Activated CD4-positive, alpha-beta memory T cell treated with anti-CD3 and anti-CD28 coated beads, Interleukin-2, amount 10 ng/mL, durations not matched to agents 7 days and 5 days (primary cell): ENCODE measurements at regions not wholly inside any gene's neighbourhood (a gene's known extent, or its start where the extent isn't known, plus 50 kb on each side); places are given as distances from the start of the nearest gene placed in this dataset.

Source experiments
- CTCF ChIA-PET: fragments of 350-600 bp; sonication (Branson Sonifier 250); formaldehyde crosslinking; loops from one replicate; lab custom pipeline; 2021; ENCODE audit warnings: antibody characterized with exemption, inconsistent platforms; lab: Charles Lee
- POLR2A ChIA-PET: fragments of 350-600 bp; sonication (Branson Sonifier 250); formaldehyde crosslinking; loops from one replicate; lab custom pipeline; 2021; ENCODE audit warnings: antibody characterized with exemption; lab: Charles Lee
- DNase-seq: peaks from one replicate; pipeline ENCODE4 v3.0.0-alpha.2; 2020
- H3K27ac Mint-ChIP-seq: one replicate; pipeline ENCODE4 v1.8.0; 2021; ENCODE audit warnings: mild to moderate bottlenecking, mixed read lengths
- H3K27me3 Mint-ChIP-seq: one replicate; pipeline ENCODE4 v1.8.0; 2021; ENCODE audit warnings: mixed read lengths
- H3K36me3 Mint-ChIP-seq: one replicate; pipeline ENCODE4 v1.8.0; 2021; ENCODE audit warnings: low read depth, mixed read lengths
- H3K4me1 Mint-ChIP-seq: one replicate; pipeline ENCODE4 v1.8.0; 2021; ENCODE audit warnings: mixed read lengths
- H3K4me3 Mint-ChIP-seq: one replicate; pipeline ENCODE4 v1.8.0; 2021; ENCODE audit warnings: mild to moderate bottlenecking, mixed read lengths
- H3K9me3 Mint-ChIP-seq: one replicate; pipeline ENCODE4 v1.8.0; 2021; ENCODE audit warnings: mixed read lengths

DNA sequence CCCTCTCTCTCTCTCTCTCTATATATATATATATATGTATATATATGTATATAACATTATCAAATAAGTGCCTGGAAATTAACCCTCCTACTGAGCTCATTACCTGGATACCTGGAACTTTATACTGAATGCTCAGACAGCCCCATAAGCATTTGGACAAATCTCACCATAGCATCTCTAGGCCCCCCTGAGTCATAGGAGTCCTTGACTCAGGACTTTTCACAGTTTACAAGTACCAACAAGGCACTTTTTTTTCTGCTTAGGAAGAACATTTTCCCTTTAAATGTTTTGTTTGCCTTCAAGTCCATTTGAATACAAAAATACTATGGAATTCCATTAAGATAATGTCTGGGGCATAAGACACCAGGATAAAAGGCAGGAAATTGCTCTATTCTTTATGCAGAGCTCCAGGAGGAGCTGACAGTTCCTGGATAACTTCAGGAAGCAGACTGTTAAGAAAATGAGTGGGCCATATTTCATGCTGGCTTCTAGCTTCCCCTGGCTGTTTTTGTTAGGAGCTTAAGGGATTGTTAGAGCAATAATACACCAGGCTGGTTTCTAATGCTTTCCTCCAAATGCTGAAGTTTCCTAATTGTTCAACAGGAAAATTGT lies 171.7 kb upstream of the ASIC2 start:
- Mint-ChIP-seq H3K9me3 (no peaks in the 10 kb centered on the region), H3K27ac (no peak overlapping the region), H3K36me3 (no peaks in the 10 kb centered on the region), H3K4me1 (no peaks in the 10 kb centered on the region), H3K27me3 (no peaks in the 10 kb centered on the region), H3K4me3 (no peak overlapping the region)
- POLR2A ChIA-PET = no interaction called here
- CTCF ChIA-PET = no interaction called here
- no peak for DNase-seq

DNA sequence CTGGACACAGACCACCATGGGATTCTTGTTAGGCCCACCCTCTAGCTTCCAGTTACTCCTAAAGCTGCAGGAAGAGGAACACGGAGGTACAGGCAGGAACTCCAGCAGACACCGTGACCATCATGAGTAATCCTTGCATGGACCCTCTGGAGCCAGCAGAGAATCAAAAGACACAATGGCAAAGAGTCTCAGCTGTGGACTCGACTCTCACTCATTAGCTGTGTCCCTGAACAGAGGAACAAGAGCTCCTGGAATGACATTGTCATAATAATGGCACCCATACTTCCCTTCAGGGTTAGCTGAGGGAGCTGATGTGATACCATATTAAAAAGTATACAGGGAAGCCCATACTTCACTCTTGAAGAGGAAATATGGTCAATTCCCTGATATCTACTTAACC lies 176.3 kb upstream of the ASIC2 start:
- Mint-ChIP-seq H3K27me3 (no peaks in the 10 kb centered on the region), H3K4me1 (no peaks in the 10 kb centered on the region), H3K4me3 (no peak overlapping the region), H3K9me3 (no peaks in the 10 kb centered on the region), H3K27ac (no peak overlapping the region), H3K36me3 (no peaks in the 10 kb centered on the region)
- CTCF ChIA-PET = no interaction called here
- POLR2A ChIA-PET = no interaction called here
- DNase-seq = no peak

DNA sequence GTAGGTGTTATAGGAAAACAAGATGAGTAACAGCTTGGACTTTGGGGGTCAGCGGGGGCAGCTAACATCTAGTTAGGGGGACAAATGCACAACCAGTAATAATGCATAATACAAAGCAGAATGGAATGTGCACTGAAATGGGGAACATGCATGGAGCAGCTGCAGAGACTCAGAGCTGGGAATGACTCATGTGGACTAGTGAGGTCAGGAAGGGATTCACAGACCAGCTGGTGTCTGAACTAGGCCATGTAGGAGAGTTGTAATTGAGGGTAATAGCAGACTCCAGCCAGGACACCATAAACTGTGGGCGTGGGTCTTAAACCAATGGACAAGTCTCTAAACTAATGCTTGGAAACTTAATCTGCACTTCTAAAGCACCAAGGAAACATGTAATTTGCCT lies 176.8 kb upstream of the ASIC2 start:
- Mint-ChIP-seq H3K4me1 (no peaks in the 10 kb centered on the region), H3K36me3 (no peaks in the 10 kb centered on the region), H3K9me3 (no peaks in the 10 kb centered on the region), H3K27ac (no peak overlapping the region), H3K27me3 (no peaks in the 10 kb centered on the region), H3K4me3 (no peak overlapping the region)
- CTCF ChIA-PET = no interaction called here
- no peak for DNase-seq
- POLR2A ChIA-PET = no interaction called here

DNA sequence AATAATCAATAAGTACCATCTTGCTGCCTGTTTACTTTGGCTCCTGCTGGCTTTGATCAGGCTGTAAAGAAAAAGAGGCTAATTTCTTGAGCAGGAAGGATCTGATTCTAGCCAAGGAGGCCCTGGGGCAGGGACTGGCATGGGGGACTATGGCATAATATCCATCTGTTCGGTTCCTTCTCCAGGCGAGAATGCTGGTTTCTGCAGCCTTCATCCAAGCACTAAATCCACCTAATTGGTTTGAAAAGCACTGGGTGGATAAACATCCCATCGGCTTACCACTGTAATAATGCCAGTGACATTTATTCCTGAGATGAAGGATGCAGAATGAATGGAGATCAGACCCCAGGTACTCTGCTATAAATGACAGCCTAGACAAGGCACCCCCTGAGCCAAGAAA lies 180.0 kb upstream of the ASIC2 start:
- Mint-ChIP-seq H3K9me3 (no peaks in the 10 kb centered on the region), H3K27me3 (no peaks in the 10 kb centered on the region), H3K4me3 (no peak overlapping the region), H3K4me1 (no peaks in the 10 kb centered on the region), H3K36me3 (no peaks in the 10 kb centered on the region), H3K27ac (no peak overlapping the region)
- ChIA-PET CTCF (no interaction called here), POLR2A (no interaction called here)
- DNase-seq = no peak

DNA sequence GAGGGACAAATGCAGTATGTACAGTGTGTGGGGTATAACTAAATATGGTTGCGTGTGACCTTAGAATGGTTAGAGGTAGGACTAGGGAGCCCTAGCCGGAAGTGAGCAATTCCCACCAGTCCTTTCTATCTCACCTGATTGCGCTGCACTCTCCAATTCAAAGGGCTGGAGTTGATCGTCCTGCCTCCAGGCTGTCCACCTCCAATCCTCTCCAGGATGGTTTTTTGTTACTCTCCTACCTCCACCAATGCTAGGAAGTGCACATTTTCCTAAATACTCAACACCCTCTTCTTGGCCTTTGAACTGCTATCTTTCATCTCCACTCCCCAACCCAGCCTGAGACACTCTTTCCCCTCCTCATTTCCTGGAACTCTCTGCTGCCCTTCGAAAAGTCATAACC lies 181.7 kb upstream of the ASIC2 start:
- POLR2A ChIA-PET = no interaction called here
- Mint-ChIP-seq H3K27me3 (no peaks in the 10 kb centered on the region), H3K4me1 (no peaks in the 10 kb centered on the region), H3K36me3 (no peaks in the 10 kb centered on the region), H3K9me3 (no peaks in the 10 kb centered on the region), H3K27ac (no peak overlapping the region), H3K4me3 (no peak overlapping the region)
- no peak for DNase-seq
- CTCF ChIA-PET = no interaction called here

DNA sequence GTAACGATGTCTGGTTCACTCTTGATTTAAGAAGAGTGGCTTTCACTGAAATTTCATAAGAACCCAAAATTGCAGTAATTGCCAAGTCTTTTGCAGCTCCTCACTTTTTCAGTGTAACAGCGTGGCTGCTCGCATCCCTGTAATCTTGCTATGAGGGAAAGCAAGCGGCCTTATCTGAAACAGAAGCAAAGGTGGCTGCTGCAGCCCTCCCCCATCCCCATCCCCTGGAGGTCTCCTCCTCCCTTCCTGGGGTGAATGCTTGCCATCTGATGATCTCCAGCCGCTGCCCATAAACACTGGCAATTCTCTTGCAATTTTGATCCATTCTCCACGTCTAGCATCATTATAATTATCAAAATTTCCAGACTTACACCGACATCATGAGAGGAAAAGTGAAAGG lies 182.5 kb upstream of the ASIC2 start:
- POLR2A ChIA-PET = no interaction called here
- no peak overlapping the region for H3K27ac Mint-ChIP-seq
- no peak for DNase-seq
- H3K4me1 Mint-ChIP-seq = no peaks in the 10 kb centered on the region
- no peaks in the 10 kb centered on the region for H3K9me3 Mint-ChIP-seq
- no peaks in the 10 kb centered on the region for H3K36me3 Mint-ChIP-seq
- no peak overlapping the region for H3K4me3 Mint-ChIP-seq
- CTCF ChIA-PET = no interaction called here
- H3K27me3 Mint-ChIP-seq = no peaks in the 10 kb centered on the region

DNA sequence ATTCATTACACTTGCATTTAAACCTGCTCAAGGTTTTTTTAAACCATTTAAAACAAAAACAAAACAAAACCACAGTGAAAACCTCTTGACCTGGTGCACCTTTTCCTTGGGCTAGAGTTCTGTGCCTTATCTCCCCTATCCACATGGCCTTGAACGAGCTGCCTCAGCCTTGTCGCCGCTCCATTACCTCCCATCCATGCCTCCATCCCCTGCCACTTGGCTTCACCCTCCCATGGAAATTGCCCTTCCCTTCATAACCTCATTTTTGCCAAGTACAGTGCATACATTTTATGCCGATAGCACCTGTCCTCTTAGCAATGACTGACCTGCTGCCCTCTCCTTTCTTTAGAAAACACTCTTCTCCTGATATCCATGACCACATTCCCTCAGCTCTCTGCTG lies 188.6 kb upstream of the ASIC2 start:
- H3K36me3 Mint-ChIP-seq = no peaks in the 10 kb centered on the region
- H3K9me3 Mint-ChIP-seq = no peaks in the 10 kb centered on the region
- DNase-seq = no peak
- no peak overlapping the region for H3K27ac Mint-ChIP-seq
- H3K4me1 Mint-ChIP-seq = no peaks in the 10 kb centered on the region
- CTCF ChIA-PET = no interaction called here
- no peaks in the 10 kb centered on the region for H3K27me3 Mint-ChIP-seq
- no peak overlapping the region for H3K4me3 Mint-ChIP-seq
- POLR2A ChIA-PET = no interaction called here

DNA sequence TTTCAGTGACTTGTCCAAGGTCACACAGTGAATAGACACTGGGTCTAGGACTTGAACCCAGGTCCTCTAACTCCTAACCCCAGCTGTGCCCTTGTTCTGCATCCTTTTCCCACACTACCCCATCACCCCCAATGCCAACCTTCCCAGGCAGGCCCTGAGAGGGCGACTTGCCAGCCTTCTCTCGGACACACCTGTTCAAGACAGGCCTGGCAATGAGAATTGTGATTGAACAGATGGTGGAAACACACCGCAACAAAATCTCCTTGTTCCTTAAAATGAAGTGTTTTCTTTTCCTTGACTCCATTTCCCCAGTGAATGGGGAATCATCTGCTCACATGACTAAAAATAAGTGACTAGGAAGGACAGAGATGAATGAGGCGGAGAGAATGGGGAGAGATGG lies 189.5 kb upstream of the ASIC2 start:
- Mint-ChIP-seq H3K36me3 (no peaks in the 10 kb centered on the region), H3K9me3 (no peaks in the 10 kb centered on the region), H3K4me1 (no peaks in the 10 kb centered on the region), H3K27ac (no peak overlapping the region), H3K4me3 (no peak overlapping the region), H3K27me3 (no peaks in the 10 kb centered on the region)
- ChIA-PET CTCF (no interaction called here), POLR2A (no interaction called here)
- no peak for DNase-seq

DNA sequence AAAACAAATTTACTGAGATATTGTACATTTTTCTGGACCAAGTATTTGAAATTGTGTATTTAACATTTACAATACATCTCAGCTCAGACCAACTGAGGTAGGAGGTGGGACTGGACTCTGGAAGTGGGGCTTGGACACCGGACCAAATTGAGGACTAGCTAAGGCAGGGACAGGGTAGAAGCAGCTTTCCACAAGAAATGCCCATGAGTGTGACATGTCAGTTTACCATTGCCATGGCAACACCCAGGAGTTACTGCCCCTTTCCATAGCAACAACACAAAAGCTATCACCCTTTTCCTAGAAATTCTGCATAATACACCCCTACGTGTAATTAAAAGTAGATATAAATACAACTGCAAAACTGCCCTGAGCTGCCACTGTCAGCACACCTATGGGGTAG lies 191.5 kb upstream of the ASIC2 start:
- no peak for DNase-seq
- CTCF ChIA-PET = no interaction called here
- POLR2A ChIA-PET = no interaction called here
- H3K27me3 Mint-ChIP-seq = no peaks in the 10 kb centered on the region
- no peaks in the 10 kb centered on the region for H3K36me3 Mint-ChIP-seq
- no peak overlapping the region for H3K4me3 Mint-ChIP-seq
- H3K9me3 Mint-ChIP-seq = no peaks in the 10 kb centered on the region
- H3K27ac Mint-ChIP-seq = no peak overlapping the region
- H3K4me1 Mint-ChIP-seq = no peaks in the 10 kb centered on the region

DNA sequence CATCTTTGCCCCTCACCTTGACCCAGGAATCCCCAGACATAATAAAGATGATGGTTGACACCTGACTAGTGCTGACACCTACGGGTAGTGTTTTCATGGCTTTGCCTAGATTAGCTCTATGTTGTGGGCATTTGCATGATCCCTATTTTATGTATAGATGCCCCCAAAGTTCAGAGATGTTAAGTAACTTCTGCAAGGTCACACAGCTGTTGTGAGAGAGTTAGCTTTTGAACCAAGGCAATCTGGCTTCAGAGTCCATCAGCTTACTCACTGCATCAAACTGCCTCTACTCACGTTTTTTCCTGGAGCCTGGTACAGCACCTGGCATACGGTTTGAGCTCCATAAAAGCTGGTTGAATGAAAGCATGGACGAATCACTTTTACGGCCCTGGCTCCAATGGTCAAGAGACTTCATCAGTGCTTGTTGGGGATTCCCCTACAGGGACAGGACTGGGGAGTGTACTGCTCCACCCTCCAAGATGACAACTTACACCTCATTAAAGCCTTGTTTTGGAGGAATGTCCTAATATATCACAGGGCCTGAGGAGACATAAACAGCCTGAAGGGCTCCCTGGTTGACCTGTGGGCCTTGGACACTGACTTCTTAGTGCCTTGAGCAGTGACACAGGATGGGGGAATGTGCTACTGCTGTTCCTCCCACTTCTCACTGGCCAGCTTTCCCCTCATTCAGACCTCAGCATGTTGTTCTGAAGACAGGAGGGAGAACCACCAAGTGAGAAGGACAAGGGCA lies 193.2 kb upstream of the ASIC2 start:
- H3K4me1 Mint-ChIP-seq = no peaks in the 10 kb centered on the region
- CTCF ChIA-PET = no interaction called here
- no peaks in the 10 kb centered on the region for H3K9me3 Mint-ChIP-seq
- no peaks in the 10 kb centered on the region for H3K36me3 Mint-ChIP-seq
- H3K27me3 Mint-ChIP-seq = no peaks in the 10 kb centered on the region
- H3K27ac Mint-ChIP-seq = no peak overlapping the region
- DNase-seq = no peak
- POLR2A ChIA-PET = no interaction called here
- no peak overlapping the region for H3K4me3 Mint-ChIP-seq

DNA sequence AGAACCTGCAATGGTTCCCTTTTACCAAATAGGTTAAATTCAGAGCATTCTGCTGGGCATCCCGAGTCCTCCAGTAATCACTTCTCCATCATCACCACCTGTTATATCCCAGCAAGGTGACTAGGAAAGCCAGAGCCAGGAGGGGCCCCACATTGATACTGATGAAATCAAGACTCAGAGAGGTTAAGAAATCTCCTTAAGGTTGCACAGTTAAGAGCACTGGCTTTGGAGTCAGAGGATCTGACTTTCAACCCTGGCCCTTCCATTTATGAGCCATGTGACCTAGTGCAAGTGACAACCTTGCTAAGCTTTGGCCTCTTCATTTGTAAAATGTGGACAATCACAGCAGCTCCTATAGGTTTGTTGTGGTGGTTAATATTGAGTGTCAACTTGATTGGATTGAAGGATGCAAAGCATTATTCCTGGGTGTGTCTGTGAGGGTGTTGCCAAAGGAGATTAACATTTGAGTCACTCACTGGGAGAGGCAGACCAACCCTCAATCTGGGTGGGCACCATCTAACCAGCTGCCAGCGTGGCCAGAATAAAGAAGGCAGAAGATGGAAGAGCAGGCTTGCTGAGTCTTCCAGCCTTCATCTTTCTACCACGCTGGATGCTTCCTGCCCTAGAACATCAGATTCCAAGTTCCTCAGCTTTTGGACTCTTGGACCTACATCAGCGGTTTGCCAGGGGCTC lies 194.2 kb upstream of the ASIC2 start:
- DNase-seq = no peak
- ChIA-PET CTCF (no interaction called here), POLR2A (no interaction called here)
- no peaks in the 10 kb centered on the region for H3K9me3 Mint-ChIP-seq
- H3K4me1 Mint-ChIP-seq = no peaks in the 10 kb centered on the region
- H3K36me3 Mint-ChIP-seq = no peaks in the 10 kb centered on the region
- H3K27me3 Mint-ChIP-seq = no peaks in the 10 kb centered on the region
- no peak overlapping the region for H3K4me3 Mint-ChIP-seq
- no peak overlapping the region for H3K27ac Mint-ChIP-seq

DNA sequence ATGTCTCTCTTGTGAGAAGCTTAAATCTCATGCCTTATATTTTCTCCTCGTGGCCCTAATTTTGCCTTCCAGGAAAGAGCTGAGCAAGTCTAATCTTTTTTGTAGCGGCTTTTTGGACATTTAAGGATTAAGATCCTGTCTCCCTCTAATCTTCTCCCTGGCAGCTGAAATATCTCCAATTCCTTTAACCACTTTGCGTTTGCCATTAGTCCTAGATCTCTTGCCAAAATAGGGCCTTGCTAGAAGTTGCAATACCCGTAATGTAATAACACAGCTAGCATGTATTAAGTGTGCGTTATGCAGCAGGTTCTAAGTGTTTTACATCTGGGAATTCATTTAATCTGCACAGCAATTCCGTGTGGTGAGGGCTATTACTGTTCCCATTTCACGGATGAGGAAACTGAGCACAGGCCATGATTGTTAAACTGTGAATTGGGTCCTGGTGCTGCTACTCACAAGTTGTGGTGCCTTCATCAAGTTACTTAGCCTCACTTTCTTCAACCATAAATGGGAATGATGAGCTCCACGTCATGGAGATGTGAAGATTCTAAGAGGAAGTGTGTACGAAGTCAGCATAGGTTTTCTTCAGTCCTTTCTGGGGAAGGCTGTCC lies 198.9 kb upstream of the ASIC2 start:
- H3K27ac Mint-ChIP-seq = no peak overlapping the region
- DNase-seq = no peak
- no peaks in the 10 kb centered on the region for H3K27me3 Mint-ChIP-seq
- no peaks in the 10 kb centered on the region for H3K4me1 Mint-ChIP-seq
- no peaks in the 10 kb centered on the region for H3K9me3 Mint-ChIP-seq
- ChIA-PET CTCF (interaction anchor here (0.6 kb wide), 1 partner anchor 1300 kb away, joined by 4 read pairs; no protein-coding TSS in a partner anchor), POLR2A (no interaction called here)
- H3K4me3 Mint-ChIP-seq = no peak overlapping the region
- no peaks in the 10 kb centered on the region for H3K36me3 Mint-ChIP-seq

DNA sequence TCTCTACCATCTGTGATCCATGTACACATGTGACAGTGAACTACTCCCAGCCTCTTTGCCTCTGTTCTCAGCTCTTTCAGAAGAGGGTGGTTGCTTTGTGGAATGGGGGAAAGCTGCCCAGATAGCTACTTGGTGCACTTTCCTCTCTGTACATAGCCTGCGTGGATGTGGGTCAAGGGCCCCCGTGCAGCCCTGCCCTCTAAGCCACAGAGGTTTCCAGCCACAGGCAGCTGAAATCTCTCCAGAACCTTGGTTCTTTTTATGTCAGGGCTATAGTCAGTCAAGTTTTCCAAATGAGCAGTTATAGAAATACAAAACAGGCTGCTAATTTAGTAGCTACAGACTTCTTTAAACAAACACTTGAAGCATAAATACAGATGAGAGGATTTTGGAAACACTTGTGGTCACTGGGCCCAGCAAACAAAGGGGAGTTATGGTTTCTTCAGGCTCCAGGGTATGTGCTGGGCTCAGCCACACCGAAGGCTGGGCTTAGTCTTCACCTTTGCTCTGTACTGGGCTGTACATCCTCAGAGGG lies 199.7 kb upstream of the ASIC2 start:
- H3K4me3 Mint-ChIP-seq = no peak overlapping the region
- no peak for DNase-seq

More for the DNA sequence above, 199.7 kb upstream of the ASIC2 start:
- ChIA-PET CTCF (no interaction called here), POLR2A (no interaction called here)
- H3K9me3 Mint-ChIP-seq = no peaks in the 10 kb centered on the region
- H3K27ac Mint-ChIP-seq = no peak overlapping the region
- no peaks in the 10 kb centered on the region for H3K27me3 Mint-ChIP-seq
- no peaks in the 10 kb centered on the region for H3K36me3 Mint-ChIP-seq
- H3K4me1 Mint-ChIP-seq = no peaks in the 10 kb centered on the region
